Cerebellar nuclear complex (tissue), 1 donor: ENCODE measurements at regions not wholly inside any gene's neighbourhood (a gene's known extent, or its start where the extent isn't known, plus 50 kb on each side); places are given as distances from the start of the nearest gene placed in this dataset.

Source experiments
- DNase-seq, 2 experiments: peaks; one replicate each; lab custom pipeline; 2025; lab: John Stamatoyannopoulos, UW

DNA sequence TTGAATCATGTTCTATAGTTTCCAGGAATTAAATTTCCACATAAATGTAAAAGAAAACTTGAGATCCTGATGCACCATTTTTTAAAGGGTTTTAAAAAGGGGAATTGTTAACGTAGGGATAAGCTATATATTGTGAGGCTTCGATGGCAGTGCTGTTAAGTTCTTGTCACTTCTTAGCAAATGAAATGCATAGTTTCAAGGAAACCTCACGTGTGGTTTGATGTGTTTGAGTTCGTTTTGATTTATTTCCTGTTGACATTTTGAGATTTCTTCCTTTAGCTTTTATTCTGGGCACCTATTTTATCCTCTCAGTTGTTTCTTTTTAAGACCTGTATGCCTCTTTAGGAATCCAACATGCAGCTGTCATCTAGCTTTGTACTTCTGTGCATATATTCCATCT, 301.0 kb downstream of the DOCK8 start:
- DNase-seq: no peak

DNA sequence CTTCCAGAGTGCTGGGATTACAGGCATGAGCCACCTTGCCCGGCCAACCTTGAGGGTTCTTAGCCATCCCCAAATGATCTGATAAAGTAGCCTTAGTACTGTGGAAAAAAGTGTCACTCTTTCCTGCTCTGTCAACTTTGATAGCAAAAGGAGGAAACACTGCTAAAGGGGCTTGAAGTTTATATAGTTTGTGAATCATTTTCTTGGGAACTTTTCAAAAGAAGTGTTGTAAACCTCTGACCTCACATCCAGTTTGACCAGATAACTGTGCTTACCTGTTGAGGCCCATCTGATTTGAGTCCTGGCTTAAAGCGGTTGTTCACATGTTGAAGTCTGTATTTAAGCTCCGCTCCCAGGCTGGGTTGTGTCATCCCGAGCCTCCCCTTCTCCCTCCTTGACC, 303.3 kb downstream of the DOCK8 start:
- no peak for DNase-seq

DNA sequence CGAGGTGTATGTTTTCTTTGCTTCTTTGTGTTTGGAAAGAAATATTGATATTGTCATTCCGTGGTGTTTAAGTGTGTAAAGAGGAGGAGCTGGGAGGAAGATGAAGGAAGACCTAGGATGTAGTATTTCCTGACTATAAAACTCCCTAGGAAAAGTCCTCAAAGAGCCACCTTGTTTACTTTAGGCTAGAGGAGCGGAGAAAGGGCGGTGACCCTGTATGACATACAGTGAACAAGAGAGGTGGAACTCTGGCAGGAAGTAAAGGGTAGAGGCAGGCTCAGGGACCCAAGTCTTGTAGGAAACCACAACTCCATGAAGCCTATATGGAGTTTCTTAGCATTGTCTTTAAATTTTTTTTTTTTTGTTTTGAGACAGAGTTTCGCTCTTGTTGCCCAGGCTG, 303.9 kb downstream of the DOCK8 start:
- DNase-seq: no peak

DNA sequence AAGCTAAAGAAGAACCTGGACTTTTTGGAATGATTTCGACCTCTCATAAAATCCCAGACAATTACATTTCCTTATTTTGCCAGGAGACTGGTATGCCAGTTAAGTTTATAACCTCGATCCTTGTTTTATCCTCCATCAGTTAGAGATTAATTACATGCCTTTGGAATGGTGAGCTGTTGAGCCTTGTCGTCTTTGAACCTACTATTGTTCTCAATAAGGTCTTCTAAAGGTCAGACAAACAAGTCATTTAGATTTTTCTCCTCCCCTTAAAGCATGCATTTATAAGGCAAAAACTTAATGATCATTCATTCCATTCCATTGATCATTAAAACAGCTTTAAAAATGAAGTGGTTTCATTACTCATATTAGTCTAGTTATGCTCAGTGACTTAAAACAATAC, 304.9 kb downstream of the DOCK8 start:
- no peak for DNase-seq

DNA sequence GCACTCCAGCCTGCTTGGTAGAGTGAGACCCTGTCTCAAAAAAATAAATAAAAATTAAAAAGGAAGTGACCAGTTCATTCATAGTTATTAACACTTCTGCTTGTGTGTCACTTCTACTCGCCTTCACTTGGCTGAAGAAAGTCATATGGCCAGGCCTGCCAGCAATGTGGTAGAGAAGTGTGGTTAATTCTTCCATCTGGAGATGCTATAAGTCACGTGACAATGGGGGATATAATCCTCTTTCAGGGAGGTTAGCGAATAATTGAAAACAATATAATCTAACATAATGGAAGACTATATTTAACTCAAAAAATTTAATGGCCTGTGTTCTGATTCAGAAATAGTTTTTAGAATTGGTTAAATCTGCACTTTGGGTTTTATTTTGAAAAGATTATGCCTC, 305.6 kb downstream of the DOCK8 start:
- no peak for DNase-seq

DNA sequence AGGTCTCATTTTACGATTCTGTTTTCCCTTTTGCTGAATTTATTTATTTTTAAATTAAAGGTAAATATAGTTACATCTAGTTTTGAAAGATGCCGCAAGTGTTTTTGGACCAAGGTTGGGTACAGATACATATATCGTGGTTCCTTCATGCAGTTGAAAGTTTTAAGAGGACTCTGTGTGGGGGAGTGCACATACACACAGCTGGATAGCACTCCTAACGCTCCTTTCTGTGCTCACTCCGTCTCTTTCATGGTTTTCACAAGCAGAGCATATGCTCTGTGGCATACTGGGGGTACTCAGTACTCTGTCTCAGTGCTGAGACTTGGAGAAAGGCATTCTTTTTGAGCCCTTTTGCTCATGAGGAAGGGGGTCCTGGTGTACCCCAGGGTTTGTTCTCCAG, 307.5 kb downstream of the DOCK8 start:
- no peak for DNase-seq

DNA sequence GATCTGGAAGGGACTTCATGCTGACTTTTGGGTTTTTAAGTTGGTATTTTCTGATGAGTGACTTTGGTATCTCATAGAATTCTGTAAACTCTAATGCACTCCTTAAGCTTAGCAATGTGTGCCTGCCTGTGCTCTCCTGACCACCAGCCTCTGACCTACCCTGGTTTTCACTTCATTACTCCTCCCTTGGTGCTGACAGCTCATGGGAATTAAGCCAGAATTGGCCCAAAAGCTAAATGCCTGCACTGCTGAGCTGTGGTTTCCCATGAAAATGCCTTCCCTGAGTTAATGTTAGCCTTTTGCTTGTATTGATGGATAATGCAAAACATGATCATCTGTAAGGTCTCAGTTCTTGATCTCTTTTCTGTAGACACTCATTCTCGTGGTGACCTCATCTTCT, 308.0 kb downstream of the DOCK8 start:
- DNase-seq: no peak

DNA sequence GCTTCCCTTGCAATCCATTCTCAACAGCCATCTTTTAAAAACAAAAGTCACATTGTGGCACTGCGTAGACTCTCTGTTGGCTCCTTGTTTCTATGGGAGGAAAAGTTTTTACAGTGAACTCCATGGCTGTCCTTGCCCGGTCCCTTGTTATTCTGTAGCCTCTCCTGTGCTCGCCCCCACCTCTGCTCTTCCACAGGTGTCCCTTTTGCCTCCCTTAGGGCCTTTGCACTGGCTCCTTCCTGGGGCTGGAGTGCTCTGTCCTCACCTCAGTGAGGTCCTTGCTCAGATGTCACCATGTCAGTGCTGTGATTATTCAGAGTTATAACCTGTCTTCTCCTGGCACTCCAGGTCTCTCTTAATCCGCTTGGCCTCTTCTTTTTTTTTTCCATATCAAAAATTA, 308.8 kb downstream of the DOCK8 start:
- DNase-seq: no peak

DNA sequence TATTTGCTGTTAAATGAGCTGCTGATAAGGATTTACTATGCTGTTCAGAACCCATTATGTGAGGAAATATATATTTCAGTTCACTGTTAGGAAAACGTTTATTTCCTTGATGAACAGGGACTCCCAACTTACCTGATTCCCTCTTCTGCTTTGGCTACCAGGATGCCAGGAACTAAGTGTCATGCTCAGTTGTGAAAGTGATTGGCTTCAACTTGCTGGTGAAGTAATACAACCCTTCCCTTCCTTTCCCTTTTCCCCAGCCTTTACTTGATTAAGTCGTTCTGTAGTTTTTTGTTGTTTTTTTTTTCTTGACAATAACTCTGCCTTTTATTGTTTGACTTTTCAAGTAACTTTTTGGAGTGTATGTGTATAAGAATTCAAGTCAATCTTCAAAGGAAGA, 309.3 kb downstream of the DOCK8 start:
- no peak for DNase-seq

DNA sequence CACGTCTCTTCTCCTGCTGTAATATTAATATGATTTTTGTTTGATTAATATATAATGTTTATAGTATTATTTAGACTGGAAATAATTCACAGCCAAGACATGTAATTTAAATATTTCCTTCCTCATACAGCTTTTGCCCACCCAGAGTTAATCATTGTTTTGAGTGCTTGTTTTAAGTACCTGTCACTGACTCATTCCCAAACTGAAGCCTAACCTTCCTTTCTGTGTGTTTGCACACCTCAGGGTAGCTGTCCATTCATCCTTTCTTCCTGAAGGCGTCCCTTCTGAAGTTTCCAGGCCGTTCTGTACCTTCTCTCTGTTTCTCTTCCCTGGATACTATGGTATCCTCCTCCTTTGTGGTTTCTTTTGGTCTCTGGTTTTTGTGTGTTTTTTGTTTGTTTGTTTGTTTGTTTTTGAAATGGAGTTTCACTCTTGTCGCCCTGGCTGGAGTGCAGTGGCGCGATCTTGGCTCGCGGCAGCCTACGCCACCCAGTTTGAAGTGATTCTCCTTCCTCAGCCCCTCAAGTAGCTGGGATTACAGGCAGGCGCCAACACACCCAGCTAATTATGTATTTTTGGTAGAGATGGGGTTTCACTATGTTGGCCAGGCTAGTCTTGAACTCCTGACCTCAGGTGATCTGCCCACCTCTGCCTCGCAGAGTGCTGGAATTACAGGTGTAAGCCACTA, 312.4 kb downstream of the DOCK8 start:
- DNase-seq: no peak

DNA sequence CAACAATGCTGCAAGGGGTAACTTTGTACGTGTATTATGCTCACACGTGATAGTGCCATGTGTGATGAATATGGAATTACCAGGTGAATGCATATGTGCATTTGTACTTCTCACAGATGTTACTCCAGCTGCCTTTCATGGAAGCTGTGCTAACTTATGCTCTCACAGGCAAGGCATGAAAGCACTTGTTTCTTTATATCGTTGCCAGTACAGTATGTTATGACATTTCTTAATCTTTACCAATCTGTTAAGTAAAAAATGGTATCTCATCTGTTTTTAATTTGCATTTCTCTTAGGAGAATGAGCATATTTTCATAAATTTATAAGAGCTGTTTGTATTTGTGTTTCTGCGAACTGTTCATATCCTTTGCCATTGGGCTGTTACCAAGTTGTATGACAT, 311.8 kb upstream of the DMRT1 start:
- DNase-seq: no peak

DNA sequence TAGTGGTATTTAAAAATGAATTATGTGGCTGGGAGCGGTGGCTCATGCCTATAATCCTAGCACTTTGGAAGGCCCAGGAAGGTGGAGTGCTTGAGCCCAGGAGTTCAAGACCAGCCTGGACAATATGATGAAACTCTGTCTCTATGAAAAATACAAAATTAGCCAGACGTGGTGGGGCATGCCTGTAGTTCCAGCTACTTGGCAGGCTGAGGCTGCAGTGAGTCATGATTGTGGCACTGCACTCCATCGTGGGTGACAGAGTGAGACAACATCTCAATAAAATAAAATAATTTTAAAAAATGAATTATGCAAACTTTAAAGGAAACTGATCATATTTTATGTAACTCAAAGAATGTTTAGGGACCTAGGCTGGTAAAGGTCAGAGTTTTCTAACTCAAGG, 310.8 kb upstream of the DMRT1 start:
- no peak for DNase-seq

DNA sequence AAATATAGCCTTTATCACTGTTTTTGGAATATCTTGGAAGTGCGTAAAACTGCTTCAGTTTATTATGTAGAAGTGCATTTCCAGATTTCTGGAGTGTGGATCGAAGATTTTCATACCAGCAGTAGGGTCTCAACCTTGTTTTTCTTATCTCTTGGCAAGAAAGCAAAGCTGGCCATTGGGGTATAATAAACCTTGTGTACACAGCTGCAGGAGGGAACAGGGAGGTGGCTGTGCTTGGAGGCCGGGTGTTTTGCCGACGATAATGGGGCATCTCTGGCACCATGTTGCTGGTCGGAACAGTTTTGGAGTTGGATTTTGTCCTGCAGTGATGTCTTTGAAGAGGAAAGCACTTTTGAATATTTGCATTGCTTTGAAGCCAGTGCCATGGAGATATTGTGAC, 308.8 kb upstream of the DMRT1 start:
- DNase-seq: no peak

DNA sequence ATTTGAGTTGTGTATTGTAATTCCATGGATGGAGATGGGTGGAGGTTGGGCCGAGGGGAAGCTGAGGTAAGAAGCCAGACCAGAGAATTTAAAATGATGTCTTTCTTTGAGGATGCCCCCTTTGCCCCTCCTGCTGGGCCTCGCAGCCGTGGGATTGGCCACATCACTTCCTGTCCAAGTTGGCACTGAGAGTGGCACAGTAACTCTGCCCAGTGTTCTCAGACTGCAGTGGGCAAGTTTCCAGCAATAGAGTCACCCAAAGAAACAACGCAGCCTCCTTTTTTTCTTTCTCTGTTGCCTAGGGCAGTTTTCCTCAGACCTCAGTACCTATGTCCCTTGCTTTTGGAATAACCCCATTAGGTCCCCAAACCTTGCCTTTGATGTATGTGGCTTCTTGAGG, 306.6 kb upstream of the DMRT1 start:
- no peak for DNase-seq

DNA sequence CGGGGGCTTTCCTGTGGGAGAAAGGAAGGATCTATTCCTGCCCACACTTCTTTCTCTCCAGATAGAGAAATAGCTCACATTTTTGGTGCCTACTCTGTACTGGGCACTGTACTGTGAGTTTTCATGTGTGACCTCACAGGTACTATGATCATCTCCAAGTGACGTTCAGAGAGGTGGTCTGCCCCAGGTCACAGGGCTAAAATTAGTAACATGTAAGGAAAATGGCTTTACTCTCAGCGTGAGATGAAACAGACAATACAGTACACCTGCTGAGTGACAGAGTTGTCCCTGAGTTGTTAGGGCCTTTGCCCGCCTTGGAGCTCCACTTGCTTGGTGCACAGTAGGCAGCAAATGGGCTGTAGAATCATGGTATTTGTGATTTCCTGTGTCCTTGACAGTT, 306.1 kb upstream of the DMRT1 start:
- DNase-seq: no peak

DNA sequence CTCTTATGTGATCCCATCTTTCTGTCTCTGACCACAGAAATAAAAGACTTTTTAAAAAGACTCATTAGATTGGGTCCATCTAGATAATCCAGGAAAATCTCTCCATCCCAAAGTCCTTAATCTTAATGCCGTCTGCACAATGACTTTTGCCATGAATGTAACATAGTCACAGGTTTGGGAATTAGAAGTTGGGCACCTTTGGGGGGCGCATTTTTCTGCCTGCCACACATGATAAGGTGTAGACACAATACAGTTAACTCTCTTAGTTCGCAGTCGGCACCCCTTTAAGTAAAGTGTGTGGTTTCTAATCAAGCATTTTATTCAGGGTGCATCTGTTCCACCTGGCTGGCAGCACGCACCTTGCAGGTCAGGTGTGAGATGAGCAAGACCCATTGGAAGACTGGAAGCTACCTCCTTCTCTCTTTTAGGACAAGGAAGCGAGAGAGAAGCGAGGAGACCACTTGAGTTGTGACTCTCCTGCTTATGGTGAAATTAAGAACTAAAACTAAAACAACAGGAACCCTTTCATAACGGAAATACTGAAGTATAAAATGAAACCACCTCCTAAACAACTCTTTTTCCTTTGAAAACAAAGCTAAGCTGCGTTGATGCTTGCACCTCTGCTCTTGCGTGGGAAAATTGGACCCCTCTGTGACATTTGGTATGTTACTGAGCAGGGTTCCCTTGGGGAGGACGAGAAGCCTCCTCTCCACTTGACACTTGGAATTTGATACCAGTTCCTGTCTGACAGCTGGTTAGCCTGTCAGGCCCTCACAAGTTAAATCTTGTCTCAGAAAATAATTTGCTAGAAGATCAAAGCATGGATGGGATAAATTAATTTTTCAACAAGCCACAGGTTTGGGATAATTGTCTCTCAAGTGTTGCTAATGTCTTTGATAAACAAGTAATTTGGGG, 304.6 kb upstream of the DMRT1 start:
- no peak for DNase-seq

DNA sequence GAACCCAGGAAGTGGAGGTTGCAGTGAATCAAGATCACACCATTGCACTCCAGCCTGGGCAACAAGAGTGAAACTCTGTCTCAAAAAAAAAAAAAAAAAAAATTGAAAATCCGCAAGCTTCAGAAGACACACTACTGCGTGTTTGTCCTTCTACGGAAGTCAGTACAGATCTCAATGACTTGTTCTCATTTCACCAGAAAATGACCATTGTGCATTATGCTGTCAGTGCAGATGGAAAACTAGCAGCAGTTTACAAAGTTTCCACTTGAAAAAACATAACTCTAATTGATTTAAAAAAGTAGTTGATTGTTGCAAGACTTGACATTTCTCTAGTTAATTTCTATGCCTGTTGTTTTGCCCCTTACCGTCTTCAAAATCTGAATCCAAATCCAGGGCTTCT, 298.0 kb upstream of the DMRT1 start:
- no peak for DNase-seq

DNA sequence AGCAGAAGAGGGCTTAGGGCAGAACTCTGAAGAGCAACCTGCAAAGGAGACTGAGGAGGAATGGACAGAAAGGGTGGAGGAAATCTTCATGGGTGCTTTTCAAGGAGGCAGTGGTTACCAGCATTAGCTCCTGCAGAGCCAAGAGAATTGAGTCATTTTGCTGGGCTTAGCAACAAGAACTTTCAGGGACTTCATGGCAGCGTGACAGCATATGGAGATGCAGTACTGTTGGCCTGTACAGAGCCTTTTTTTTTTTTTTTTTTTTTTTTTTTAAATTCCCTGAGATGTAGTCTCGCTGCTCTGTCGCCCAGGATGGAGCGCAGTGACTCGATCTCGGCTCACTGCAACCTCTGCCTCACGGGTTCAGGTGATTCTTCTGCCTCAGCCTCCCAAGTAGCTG, 296.0 kb upstream of the DMRT1 start:
- DNase-seq: no peak

DNA sequence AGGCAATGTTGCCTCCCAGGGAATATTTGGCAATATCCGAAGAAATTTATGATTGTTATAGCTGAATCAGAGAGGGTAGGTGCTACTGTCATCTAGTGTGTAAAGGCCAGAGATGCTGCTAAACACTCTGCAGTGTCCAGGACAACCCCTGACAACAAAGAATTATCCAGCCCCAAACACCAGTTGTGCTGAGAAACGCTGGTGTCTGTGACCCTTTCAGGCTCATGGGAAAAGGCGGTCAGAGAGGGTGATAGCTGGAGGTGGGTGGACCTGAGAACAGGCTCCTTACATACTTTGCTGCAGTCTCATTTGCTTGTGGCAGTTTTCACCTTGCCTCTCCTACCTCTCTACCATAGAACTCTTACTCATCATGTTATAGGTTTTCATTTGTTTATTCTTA, 295.3 kb upstream of the DMRT1 start:
- DNase-seq: no peak

DNA sequence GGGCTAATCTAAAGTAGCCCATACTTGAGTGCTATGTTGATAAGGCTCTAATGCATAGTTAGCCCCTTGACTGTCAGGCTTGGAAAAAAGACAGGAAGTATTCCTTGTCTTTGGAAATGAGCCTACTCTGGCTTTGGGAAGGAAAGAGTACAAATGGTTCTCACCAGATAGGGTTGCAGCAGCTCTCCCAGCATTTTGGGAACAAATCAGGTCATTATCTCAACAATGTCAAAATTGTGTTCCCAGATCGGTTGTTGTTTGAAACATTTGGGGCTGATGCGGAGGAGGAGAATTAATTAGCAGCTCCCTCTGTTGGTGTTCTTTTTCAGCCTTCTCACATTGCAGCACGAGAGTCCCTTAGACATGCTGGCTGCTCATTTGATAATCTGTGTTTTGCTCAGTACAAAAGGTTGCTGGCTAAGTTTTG, 294.7 kb upstream of the DMRT1 start:
- no peak for DNase-seq

DNA sequence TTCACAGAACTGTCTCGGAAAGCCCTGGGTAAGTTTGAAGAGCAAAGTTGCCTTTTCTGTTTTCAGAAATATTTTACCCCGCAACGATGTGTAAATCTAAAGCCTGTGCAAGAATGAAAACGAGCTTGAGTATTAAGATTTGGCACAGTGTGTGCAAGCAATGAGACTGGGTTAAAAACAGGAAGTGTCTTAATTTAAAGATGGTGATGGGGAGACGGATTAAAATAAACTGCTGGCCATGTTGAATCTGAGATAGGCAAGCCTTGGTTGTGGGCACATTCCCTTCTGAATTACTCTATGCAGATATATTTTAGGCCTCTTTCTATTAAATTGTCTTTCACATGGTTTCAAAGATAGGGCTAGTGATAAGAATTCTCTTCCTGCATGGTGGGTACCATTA, 294.2 kb upstream of the DMRT1 start:
- DNase-seq: no peak

DNA sequence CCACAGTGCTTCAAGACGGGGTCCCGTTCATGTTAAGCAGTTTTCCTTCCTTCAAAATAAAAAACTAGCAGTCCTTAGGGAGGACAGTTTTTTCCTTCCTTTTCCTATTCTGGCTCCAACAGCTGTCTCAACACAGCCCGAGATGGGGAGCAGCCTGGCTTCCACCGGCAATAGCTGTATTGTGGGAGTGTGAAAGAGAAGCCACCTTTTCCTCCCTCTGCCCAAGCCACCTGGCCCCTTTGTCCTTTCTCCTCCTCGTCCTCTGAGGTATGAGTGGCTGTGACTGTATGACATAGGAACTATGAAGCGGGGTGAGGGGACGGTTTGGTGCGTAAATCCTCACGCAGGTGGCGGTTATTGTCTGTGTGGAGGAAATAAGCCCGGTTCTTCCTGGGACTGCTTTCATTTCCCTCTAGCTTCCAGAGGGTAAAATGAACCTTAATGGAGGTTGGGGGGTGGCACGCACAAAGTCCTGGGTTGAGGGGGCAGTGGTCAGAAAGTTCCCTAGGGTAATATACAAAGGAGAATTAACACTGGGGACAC, 292.0 kb upstream of the DMRT1 start:
- no peak for DNase-seq

DNA sequence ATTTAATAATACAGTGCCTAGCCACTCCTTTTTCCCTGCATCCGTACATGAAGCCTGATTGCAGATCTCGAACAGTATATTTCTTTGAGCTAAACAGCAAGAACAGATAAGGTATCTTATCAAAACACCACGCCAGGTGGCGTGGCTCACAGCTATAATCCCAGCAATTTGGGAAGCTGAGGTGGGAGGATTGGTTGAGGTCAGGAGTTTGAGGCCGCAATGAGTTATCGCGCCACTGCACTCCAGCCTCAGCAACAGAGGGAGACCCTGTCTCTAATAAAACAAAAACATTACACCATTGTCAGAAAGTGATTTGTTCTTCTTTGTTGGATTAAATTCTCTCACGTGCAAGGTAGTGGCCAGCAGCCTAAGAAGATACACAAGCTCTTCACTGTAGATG, 291.2 kb upstream of the DMRT1 start:
- DNase-seq: no peak
